ENCODE measurements at regions not wholly inside any gene's neighbourhood (a gene's known extent, or its start where the extent isn't known, plus 50 kb on each side); places are given as distances from the start of the nearest gene placed in this dataset.
"Not testable (repeated sequence)": the region's sequence is repeated elsewhere in the genome, so short reads cannot be mapped to it uniquely, and the experiment has no call there.

DNA sequence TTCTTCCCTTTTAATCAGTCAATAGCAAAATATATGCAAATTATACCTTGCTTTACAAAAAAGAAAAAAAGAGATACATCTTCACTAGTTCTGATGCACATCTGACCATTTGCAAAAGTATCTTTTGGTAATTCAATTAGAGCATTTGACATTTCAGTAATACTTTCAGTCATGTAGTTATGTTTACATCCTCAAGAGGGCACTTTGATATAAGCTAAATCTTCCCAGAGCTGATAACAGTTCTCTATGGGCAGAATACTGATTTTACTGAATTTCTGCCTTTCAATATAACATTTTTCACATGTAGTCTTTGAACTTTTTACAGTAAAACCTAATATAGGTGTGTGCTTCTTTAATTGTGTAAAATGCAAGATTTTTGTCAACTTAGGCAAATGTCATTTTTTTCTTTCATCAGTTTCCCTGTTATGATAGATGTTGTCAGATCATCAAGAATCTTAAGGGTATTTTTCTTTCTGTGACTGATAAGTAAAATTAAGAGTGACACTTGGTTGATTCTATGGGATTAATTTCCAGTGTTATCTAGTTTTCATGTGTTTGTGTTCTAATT, 703.5 kb upstream of the SEMA3D start:
- DNase-seq (ENCODE audit: low spot score), result peak; percentile 46

DNA sequence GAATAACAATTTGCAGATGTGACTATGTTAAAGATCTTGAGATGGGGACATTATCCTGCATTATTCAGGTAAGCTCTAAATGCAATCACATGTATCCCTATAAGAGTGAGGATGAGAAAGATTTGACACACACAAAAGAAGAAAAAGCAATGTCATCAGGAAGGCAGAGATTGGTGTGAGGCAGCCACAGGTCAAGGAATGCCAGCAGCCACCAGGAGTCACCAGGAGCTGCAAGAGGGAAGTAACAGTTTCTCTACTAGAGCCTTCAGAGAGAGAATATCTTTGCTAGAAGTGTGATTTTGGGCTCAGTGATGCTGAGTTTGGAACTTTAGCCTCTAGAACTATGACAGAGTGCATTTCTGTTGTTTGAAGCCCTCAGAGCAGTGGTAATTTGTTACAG, 700.3 kb upstream of the SEMA3D start:
- DNase-seq (ENCODE audit: low spot score), result no peak

DNA sequence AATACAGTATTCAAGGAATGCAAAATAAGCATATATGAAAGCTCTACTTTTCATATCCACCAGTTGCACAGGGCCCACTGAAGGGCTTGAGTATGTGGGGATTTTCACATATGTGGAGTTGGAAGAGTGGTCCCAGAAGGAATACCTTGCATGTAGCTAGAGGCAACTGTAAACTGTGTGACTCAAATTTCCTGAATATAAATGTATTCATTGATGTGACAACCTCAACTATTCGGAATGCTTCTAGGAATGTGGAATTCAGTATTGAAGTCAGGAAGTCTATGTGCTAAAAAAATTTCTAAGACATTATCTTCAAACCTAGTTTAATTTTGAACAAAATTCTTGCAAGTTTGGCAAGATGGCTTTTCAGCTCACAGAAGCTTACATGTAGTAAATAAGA, 695.5 kb upstream of the SEMA3D start:
- DNase-seq (ENCODE audit: low spot score), result no peak

DNA sequence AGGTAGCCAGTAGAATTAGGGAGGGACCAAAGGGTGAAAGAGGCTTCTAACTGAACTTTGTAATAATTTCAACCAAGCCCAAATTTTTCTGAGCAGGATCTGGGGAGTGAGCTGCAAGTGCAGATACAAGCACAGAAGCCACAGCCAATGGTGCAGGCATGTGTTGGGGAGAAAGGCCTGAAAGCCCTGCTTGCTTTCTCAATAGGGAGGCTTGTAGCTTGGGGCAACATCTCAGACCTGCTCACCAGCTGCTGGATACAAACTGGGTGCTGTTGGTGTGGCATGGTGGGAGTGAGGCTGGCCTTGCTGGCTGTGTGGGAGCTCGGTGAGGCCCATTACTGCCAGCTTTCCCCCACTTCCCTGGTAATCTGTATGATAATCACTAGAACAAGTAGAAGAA, 688.5 kb upstream of the SEMA3D start:
- DNase-seq (ENCODE audit: low spot score), result no peak

DNA sequence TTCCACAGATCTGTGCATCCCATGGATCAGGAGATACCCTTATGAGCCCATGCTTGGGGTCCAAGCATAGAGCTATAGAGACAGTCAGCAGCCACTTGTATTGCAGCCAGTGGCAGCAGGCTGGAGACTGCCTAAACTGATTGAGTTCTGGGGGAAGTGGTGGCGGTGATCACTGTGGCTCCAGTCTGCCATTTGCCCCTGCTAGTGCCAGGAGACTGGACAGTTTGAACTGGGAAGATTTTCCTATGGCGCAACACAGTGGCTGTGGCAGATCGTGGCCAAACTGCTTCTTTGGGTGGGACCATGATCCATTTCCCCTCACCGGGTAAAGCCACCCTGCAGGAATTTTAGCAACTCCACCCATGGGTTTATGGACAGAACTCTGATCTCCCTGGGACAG, 679.7 kb upstream of the SEMA3D start:
- no peak for DNase-seq (ENCODE audit: low spot score)

DNA sequence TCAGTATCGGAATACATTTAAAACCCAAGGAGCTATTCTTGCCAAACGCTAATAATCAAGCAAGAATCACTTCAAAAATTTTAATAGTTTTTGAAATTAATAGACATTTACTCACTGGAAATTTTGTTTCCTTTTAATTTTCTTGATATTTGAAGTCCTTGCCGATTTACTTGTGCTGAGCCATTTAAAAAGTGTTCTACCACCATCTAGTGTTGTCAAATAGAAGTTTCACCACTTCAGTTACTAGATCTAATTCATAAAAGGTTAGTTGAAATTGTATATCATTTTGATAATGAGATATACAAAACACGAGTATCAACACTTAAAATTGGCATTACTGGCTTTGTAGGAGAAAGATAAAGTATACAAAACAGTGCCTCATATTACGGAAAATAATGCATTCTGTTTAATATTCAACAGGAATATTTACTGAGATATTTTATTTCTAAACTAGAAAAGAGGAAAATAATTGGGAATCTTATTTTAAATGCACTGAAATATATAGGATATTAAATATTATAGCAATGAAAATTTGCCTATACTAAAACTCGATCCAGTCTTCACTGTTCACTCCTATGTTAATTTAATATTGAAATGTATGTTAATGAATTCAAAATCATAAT, 664.8 kb upstream of the SEMA3D start:
- peak; percentile 38 for DNase-seq (ENCODE audit: low spot score)

DNA sequence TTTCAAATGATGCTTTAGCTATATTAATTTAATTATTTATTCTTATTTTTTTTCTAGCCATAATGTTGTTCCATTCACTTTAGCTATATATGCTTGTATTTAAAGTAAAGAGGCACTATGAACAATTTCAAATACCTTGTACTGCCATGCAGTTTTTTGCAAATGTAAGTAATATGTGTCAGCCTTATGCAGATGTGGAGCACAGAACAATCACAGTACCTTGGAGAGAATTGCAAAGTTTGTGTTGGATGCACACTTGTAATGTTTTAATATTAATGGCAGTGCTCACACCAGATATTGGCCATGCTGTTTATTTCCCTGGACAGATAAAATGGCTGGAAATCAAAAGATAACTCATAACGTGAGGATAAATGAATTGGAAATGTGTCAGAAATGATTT, 663.5 kb upstream of the SEMA3D start:
- no peak for DNase-seq (ENCODE audit: low spot score)

DNA sequence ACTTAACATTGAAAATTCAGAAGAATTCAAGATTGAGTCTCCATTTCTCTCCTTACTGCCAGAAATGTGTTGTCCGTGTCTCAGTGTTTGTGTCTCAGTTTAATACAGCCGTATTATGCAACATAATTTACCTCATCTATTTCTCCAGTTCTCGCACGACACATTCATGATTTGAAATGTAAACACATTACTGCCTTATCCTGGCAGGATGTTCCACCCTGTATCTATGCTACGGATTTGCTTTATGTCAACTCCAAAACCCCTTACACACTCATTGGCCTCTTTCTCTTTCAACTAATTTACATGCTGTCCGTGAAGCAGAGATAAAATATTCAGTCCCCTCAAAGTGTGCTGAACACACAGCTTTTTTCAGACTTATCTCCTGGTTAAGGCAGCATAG, 653.7 kb upstream of the SEMA3D start:
- DNase-seq (ENCODE audit: low spot score), result no peak

DNA sequence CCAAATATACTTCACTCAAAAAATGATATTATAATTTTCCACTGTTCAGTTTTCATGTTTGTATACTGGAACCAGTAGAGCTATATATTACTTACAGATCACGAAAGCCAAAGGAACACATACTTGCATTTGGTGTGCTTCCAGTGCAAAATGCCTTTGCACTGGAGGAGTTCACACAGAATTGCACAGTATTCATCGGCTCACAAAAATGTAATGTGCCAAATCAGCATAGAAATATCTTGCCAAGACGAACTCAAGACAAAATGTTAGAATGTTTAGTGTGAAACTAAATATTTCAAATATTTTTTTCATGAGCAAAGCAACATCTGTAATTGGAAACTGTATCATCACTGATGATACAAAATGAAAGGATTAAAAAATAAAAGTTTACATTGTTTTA, 646.2 kb upstream of the SEMA3D start:
- DNase-seq (ENCODE audit: low spot score), result no peak

DNA sequence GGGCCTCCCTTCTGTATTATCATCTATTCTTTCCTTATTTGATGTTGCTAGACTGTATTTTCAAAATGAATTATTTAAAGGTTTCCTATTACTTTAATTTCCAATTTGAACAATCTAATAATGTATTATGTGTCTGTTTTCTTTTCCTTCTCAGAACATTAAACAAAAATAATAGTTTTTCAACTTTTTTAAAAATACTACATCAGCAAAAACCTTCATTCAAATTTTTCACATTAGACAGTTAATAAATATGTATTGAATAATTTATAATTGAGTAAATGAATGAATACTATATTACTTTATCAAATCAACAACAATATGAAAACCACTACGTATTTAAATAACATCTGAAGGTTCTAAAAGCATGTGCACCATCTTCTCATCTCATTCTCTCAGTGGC, 644.1 kb upstream of the SEMA3D start:
- DNase-seq (ENCODE audit: low spot score), result no peak

DNA sequence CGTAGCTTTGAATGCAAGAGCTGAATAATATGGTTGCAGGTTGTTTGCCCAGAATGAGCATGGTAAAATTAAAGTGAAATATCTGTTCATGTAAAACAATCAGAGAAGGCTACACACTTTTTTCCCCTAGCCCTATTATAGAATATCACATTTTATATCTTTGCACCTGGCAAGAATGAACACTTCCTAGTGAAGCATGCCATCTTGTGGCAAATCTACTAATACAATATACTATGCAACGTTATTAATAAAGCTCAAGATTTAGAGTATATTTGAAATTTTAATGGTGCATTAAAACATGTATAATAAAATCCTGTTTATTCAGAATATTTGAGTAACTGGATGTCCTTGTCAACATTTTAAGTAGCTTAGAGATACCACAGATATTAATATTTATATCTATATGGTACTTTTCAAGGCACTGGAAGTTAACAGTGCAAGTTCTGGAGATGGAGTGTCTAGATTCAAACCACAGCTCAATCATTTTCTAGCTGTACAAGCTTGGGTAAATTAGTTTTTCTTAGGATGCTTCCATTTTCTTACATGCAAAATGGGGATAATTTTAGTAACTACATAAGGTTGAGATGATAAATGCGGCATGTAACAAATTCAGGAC, 643.1 kb upstream of the SEMA3D start:
- no peak for DNase-seq (ENCODE audit: low spot score)

DNA sequence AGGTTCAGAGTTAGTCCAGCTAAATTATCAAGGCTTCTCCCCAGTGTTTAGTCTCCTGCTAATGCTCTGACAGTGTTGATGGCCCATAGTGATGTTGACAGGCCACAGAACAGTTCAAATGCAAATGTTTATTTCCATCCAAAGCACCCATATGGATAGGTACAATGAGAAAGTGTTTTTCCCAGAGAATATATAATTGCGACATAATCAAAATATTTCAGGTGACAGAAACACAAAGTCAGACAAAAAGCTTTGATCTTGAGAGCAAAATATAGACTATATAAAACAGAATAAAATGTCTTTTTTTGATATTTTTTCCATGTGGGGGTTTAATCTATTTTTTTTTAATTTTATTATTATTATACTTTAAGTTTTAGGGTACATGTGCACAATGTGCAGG, 642.3 kb upstream of the SEMA3D start:
- no peak for DNase-seq (ENCODE audit: low spot score)

DNA sequence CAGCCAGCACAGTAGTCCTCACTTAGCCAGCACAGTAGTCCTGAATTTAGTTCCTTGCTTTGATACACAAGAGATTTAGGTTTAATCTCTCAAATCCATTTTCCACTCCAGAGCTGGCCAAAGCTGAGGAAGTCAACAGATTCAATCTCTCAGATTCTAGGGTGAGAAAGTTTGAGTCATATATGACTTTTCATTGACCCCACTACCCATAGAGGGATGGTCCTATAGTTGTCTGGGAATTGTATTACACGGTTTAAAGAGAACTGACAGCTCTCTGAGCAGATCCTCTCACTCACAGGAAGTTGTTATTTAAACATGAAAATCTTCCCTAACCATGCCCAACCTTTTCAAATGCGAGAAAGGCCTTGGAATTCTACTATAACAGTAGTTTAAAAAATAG, 641.8 kb upstream of the SEMA3D start:
- DNase-seq (ENCODE audit: low spot score), result no peak

DNA sequence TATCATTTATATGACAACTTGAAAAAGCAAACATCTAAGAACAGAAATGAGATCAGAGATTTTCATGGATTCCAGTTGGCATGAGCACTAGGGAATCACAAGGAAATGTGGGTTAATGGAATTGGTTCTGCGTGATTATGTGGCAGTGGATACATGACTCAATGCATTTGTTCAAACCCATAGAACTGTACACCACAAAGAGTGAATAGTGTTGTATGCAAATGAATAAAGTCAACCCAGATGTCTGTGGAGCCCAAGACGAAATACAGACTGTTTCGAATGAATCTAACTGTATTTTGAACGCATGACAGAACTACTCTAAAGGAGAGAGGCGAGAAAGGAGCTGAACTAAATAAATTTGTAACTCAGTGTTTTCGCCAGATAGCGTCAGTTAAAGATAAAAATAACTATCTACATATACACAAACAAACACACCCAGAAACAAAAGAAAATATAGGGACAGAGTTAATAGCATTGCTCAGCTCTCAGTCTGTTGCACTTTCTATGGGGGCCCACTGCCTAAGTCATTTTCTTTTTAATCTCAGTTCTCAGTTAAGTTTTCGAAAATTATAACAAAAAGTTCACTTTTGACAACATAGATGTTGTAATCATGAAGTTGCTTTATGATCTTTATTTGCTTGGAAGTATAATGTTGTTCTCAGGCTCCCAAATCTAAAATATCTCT, 636.7 kb upstream of the SEMA3D start:
- no peak for DNase-seq (ENCODE audit: low spot score)

DNA sequence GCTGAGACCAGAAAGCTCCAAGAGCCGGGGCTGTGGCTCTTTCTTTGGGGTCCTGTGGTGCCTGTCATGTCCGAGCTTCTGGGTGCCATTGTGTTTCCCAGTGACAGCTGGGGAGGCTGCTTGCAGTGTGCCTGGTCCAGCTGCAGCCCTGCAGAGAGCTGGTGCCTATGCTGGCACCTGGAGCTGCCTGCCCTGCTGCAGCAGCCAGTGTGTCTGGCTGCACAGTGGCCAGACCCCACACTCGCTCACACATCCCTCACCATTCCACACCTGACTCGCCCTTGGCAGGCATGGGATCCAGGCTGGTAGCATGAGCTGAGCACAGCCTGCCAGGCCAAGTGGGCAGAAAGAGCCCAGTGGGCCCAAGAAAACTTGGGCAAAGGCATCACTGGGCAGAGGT, 635.1 kb upstream of the SEMA3D start:
- DNase-seq (ENCODE audit: low spot score), result no peak

DNA sequence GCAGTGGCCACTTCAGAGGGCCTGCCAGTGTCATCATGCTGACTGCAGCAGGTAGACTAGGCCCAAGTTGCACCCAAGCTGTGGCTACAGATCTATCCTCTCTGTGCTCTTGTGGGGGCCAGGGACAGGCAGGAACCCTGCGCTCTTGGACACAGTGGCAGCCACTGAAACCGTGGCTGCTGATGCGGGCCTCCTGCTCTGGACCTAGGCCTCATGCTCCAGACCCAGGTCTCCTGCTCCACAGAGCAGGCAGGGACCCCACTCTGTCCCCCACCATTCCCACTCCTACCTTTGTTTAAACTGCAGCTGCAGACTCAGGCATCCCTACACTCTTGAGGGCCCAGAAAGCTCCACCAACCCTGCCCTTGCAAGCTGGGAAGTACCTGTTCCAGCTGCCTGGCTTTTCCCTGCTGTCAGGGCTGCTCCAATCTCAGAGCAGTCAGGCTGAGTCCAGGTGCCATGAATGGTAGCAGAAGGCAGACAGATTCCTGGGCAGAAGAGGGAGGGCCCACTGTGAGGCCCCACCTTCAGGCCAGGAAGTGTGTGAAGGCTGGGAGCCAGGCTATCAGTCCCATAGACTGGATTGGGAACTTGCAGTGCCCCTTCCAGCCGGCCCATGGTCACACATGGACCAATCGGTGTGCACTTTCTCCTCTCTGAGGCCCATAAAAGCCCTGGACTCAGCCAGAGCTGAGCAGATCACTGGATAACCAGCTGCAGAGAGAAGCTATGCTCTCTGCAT, 634.0 kb upstream of the SEMA3D start:
- no peak for DNase-seq (ENCODE audit: low spot score)

DNA sequence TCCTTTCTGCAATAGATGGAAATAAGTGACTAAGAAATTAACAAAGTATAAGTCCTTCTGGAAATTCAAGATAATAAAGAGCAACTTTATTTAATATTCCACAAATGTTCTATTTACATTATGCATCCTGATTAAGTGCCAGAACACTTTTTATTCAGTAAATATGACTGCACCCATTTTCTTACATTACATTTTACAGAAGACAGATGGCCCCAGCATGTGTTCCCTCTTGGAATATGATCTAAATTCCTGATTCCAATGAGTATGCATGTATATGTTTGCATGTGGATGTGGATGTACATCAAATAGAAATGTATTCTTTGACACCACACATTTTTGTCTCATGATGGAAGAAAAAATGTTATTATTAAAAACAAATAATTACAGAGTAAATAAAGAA, 628.7 kb upstream of the SEMA3D start:
- no peak for DNase-seq (ENCODE audit: low spot score)

DNA sequence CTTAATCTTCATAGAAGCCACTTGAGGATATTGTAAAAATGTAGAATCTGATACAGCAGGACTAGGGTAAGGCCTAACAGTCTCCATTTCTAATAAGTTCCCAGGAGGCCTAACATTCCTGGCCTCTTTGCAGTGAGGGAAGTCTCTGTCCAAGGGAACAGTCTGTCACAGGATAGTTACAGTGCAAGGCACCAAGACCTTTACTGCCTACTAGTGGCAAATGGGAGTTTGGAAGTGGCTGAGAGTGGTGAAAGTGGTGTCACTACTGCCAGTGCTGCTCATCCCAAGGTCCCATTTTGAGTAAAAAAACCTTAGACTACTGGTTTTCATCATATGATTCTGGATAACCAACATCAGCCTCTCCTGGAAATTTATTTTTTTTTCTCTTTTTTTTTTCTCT, 619.5 kb upstream of the SEMA3D start:
- no peak for DNase-seq (ENCODE audit: low spot score)

DNA sequence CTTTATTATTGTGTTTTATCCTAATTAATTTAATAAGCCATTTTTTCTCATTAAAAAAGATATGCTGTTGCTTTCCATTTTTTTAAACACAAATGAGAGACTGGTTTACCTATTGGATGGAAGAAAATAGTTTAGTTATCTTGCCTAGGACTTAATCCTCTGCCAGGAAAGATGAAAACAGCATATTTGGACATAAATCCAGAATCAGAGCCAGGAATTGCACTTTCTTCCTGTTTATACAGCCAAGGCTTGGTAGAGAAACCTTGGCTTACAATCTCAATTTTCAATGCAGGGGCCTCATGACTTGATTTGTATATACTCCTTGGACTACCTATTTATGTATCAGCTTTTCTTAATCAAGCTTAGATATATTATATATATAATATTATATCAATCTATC, 618.8 kb upstream of the SEMA3D start:
- DNase-seq (ENCODE audit: low spot score), result no peak

DNA sequence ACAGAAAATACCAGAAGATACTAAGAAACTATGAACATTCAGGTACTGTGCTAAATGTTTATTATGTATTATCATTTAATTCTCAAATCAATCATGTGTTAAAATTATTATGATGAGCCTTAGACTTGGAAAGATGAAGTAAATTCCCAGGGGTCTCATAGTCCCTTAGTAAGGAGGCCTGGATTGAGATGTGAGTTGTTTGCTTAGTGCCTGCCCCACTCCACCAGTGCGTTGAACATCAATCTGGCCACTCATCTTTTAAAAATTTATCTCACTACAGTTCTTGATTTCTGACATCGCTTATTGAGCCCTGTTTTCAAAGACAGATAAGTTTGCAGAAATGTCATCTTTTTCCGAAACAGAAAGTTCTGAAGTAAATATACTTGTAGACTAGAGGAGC, 618.4 kb upstream of the SEMA3D start:
- no peak for DNase-seq (ENCODE audit: low spot score)

DNA sequence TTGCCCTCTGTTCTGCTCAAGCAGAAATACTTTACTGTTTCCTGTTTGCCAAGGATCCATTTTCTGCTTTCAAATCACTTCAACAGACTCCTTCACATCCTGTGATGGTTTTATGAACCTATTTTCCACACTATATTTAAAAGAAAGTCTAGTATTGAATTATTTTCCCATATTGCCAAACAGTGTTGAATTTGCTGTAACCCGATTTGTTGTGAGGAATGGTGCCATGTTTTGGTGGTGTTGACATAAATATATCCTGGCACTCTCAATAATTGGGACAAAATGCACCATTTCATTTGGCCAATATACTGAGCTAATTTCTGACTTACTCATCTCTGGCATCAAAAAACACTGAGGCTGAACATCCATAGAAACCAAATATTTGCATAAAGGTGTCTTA, 615.4 kb upstream of the SEMA3D start:
- no peak for DNase-seq (ENCODE audit: low spot score)

DNA sequence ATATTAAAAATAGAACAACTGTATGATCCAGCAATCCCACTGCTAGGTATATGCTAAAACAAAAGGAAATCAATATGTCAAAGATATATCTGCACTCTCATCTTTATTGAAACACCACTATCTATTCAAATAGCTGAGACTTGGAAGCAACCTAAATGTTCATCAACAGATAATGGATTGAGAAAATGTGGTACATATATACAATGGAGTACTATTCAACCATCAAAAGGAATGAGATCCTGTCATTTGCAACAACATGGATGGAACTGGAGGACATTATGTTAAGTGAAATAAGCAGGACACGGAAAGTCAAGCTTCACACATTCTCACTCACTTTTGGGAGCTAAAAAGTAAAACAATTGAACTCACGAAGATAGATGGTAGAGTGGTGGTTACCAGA, 610.1 kb upstream of the SEMA3D start:
- no peak for DNase-seq (ENCODE audit: low spot score)

DNA sequence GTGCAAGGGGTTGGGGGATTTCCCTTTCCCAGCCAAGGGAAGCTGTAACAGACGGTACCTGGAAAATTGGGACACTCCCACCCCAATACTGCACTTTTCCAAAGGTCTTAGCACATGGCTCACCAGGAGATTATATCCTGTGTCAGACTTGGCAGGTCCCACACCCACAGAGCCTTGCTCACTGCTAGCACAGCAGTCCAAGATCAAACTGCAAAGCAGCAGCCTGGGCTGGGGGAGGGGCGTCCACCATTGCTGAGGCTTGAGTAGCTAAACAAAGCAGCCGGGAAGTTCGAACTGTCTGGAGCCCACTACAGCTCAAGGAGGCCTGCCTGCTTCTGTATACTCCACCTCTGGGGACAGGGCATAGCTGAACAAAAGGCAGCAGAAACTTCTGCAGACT, 604.2 kb upstream of the SEMA3D start:
- not testable (repeated sequence) for DNase-seq (ENCODE audit: low spot score)

All from globus pallidus (tissue), 1 donor.